CD8-positive, alpha-beta memory T cell (primary cell): ENCODE measurements at regions not wholly inside any gene's neighbourhood (a gene's known extent, or its start where the extent isn't known, plus 50 kb on each side); places are given as distances from the start of the nearest gene placed in this dataset.
A peak's percentile ranks its signal among the peaks of the same experiment; 100 is the strongest.
"Not testable (repeated sequence)": the region's sequence is repeated elsewhere in the genome, so short reads cannot be mapped to it uniquely, and the experiment has no call there.

Source experiments
- CTCF ChIA-PET: fragments of 350-600 bp; sonication (Branson Sonifier 250); formaldehyde crosslinking; loops from one replicate; lab custom pipeline; 2021; ENCODE audit warnings: antibody characterized with exemption; lab: Charles Lee
- POLR2A ChIA-PET: fragments of 350-600 bp; sonication (Branson Sonifier 250); formaldehyde crosslinking; loops from one replicate; lab custom pipeline; 2021; ENCODE audit warnings: antibody characterized with exemption; lab: Charles Lee
- DNase-seq, 5 donors: peaks; one replicate each; pipeline versions ENCODE4 v3.0.0 to v3.0.0-alpha.2; 2020 to 2022; ENCODE audit warnings: mixed read lengths in 1 of 5
- H3K27ac ChIP-seq: one replicate; pipeline ENCODE4 v1.7.0; 2013; ENCODE audit warnings: low read depth, mild to moderate bottlenecking, low read length, moderate library complexity
- H3K27me3 ChIP-seq: 2 replicates; pipeline ENCODE4 v1.7.0; 2013; ENCODE audit warnings: low read length, mild to moderate bottlenecking; ENCODE audit not compliant: insufficient read depth, poor library complexity, severe bottlenecking
- H3K36me3 ChIP-seq: 2 replicates; pipeline ENCODE4 v1.7.0; 2013; ENCODE audit warnings: mild to moderate bottlenecking, low read length, moderate library complexity; ENCODE audit not compliant: insufficient read depth
- H3K4me1 ChIP-seq: 2 replicates; pipeline ENCODE4 v1.7.0; 2013; ENCODE audit warnings: mild to moderate bottlenecking, low read length, moderate library complexity; ENCODE audit not compliant: insufficient read depth
- H3K4me3 ChIP-seq: 2 replicates; pipeline ENCODE4 v1.7.0; 2013; ENCODE audit warnings: mild to moderate bottlenecking, low read length
- H3K9me3 ChIP-seq: 2 replicates; pipeline ENCODE4 v1.7.0; 2013; ENCODE audit warnings: mild to moderate bottlenecking, low read length
- H3K27ac Mint-ChIP-seq, 8 donors: one replicate each; pipeline ENCODE4 v1.8.0; 2020 to 2021; ENCODE audit warnings: mixed read lengths in 8 of 8, mild to moderate bottlenecking in 6 of 8, inconsistent platforms in 3 of 8, moderate library complexity in 3 of 8
- H3K27me3 Mint-ChIP-seq, 2 donors: one replicate each; pipeline ENCODE4 v1.8.0; 2020 to 2021; ENCODE audit warnings: mixed read lengths in 2 of 2, mild to moderate bottlenecking in 1 of 2, moderate library complexity in 1 of 2
- H3K36me3 Mint-ChIP-seq, 3 donors: one replicate each; pipeline ENCODE4 v1.8.0; 2020 to 2021; ENCODE audit warnings: mixed read lengths in 3 of 3, inconsistent platforms in 1 of 3, mild to moderate bottlenecking in 1 of 3
- H3K4me1 Mint-ChIP-seq, 3 donors: one replicate each; pipeline ENCODE4 v1.8.0; 2020 to 2021; ENCODE audit warnings: mixed read lengths in 3 of 3, inconsistent platforms in 1 of 3, mild to moderate bottlenecking in 1 of 3
- H3K4me3 Mint-ChIP-seq, 7 donors: one replicate each; pipeline ENCODE4 v1.8.0; 2020 to 2021; ENCODE audit warnings: mixed read lengths in 7 of 7, mild to moderate bottlenecking in 6 of 7, moderate library complexity in 4 of 7, inconsistent platforms in 2 of 7
- H3K9me3 Mint-ChIP-seq, 5 donors: one replicate each; pipeline ENCODE4 v1.8.0; 2020 to 2022; ENCODE audit warnings: mixed read lengths in 5 of 5, mild to moderate bottlenecking in 3 of 5, moderate library complexity in 2 of 5, inconsistent platforms in 1 of 5

DNA sequence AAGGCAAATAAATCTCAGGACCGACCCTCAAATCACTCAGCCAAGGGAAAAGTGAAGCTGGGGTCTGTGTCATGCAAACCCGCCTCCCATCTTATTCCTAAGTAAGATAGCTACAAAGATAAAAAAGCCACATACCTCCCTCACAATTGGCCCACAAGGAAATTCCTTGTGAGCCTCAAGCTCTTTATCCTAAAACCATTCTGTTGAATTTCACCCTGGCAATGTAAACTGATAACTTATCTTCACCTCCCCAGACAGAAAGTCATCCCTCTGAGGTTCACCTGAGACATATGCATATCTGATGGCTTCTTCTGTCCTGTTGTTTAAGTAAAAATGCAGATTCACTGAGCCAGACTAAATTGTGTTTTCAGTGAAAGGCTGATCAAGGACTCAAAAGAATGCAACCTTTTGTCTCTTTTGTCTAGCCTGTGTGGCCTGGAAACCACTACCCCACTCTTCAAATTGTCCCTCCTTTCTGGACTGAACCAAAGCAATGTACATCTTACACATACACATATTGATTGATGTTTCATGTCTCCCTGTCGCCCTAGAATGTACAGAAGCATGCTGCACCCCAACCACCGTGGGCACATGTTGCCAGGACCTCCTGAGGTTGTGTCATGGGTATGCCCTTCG, 91.3 kb downstream of the MFAP3L start:
- H3K4me1 Mint-ChIP-seq, result no peaks in the 10 kb centered on the region
- peaks cover 0 to 6% (median 0%) of the 10 kb centered on the region in 3 donors for H3K36me3 Mint-ChIP-seq
- Histone ChIP-seq H3K27ac (no peak overlapping the region), H3K27me3 (no peaks in the 10 kb centered on the region), H3K36me3 (no peaks in the 10 kb centered on the region), H3K9me3 (no peaks in the 10 kb centered on the region), H3K4me3 (no peak overlapping the region), H3K4me1 (no peaks in the 10 kb centered on the region)
- H3K9me3 Mint-ChIP-seq, result peaks cover 0 to 5% (median 0%) of the 10 kb centered on the region in 5 donors
- CTCF ChIA-PET, result no interaction called here
- no peak overlapping the region for H3K4me3 Mint-ChIP-seq
- H3K27me3 Mint-ChIP-seq, result peaks cover 0 to 9% of the 10 kb centered on the region in 2 donors
- H3K27ac Mint-ChIP-seq, result no peak overlapping the region
- POLR2A ChIA-PET, result no interaction called here
- no peak for DNase-seq

DNA sequence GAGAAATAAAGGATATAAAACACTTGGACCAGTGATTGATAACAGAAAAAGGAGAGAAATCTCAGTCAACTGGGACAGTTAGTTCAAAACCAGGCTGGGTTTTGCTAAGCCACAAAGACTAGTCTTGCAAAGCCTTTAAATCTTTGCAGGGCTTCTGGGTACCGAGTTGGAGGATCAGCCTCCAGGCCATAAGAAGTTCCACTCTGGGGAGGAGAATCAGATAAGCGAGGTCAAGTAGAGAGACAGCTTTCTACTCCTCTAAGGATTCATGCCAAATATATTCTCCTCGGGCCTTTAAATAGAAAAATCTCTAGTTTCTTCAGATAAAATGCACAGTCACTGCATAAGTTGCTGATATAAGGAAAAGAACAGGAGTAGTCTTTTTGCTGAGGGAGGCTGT, 92.7 kb downstream of the MFAP3L start:
- DNase-seq, result no peak
- Histone ChIP-seq H3K4me1 (no peaks in the 10 kb centered on the region), H3K36me3 (no peaks in the 10 kb centered on the region), H3K27me3 (no peaks in the 10 kb centered on the region), H3K4me3 (no peak overlapping the region), H3K9me3 (no peaks in the 10 kb centered on the region), H3K27ac (no peak overlapping the region)
- Mint-ChIP-seq H3K4me3 (no peak overlapping the region), H3K27me3 (peaks cover 0 to 14% of the 10 kb centered on the region in 2 donors), H3K36me3 (peaks cover 0 to 6% (median 0%) of the 10 kb centered on the region in 3 donors), H3K4me1 (no peaks in the 10 kb centered on the region), H3K27ac (no peak overlapping the region), H3K9me3 (peaks cover 0 to 5% (median 0%) of the 10 kb centered on the region in 5 donors)
- POLR2A ChIA-PET, result no interaction called here
- CTCF ChIA-PET, result no interaction called here

DNA sequence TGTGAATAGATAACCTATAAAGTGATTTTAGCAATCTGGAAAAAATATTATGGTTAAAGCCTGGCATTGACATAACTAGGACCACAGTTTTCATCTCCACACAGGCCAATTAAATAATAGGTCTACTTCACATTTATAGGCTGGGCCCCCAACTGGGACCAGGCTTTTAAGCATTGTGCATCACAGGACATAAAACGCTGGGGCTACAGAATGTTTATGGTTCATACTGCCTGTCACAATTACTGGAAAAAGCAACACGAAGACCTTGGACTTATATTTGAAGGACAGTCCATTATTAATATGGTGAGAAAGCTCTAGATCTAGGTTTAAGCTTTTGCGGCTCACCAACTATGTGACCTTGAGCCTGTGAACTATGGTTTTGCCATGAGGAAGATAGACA, 94.2 kb downstream of the MFAP3L start:
- Mint-ChIP-seq H3K27me3 (peaks cover 0 to 17% of the 10 kb centered on the region in 2 donors), H3K9me3 (peaks cover 0 to 5% (median 0%) of the 10 kb centered on the region in 5 donors), H3K4me1 (no peaks in the 10 kb centered on the region), H3K36me3 (peaks cover 0 to 6% (median 0%) of the 10 kb centered on the region in 3 donors), H3K4me3 (no peak overlapping the region), H3K27ac (no peak overlapping the region)
- Histone ChIP-seq H3K9me3 (no peaks in the 10 kb centered on the region), H3K4me3 (no peak overlapping the region), H3K36me3 (no peaks in the 10 kb centered on the region), H3K4me1 (no peaks in the 10 kb centered on the region), H3K27me3 (no peaks in the 10 kb centered on the region), H3K27ac (no peak overlapping the region)
- ChIA-PET POLR2A (no interaction called here), CTCF (no interaction called here)
- no peak for DNase-seq

DNA sequence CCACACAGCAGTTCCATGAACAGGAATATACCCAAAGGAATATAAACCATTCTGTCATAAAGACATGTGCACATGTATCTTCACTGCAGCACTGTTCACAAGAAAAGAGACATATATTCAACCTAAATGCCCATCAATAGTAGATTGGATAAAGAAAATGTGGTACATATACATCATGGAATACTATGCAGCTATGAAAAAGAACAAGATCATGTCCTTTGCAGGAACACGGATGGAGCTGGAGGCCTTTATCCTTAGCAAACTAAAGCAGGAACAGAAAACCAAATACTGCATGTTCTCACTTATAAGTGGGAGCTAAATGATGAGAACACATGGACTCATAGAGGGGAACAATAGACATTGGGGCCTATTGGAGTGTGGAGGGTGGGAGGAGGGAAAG, 95.4 kb downstream of the MFAP3L start:
- H3K4me3 Mint-ChIP-seq, H3K9me3 ChIP-seq, CTCF ChIA-PET, H3K36me3 Mint-ChIP-seq, H3K27me3 ChIP-seq, DNase-seq, H3K9me3 Mint-ChIP-seq, H3K36me3 ChIP-seq, H3K4me1 ChIP-seq, H3K4me1 Mint-ChIP-seq, H3K27ac ChIP-seq, POLR2A ChIA-PET, H3K4me3 ChIP-seq, H3K27ac Mint-ChIP-seq: not testable (repeated sequence)
- H3K27me3 Mint-ChIP-seq, result peaks cover 2 to 17% of the 10 kb centered on the region in 2 donors

DNA sequence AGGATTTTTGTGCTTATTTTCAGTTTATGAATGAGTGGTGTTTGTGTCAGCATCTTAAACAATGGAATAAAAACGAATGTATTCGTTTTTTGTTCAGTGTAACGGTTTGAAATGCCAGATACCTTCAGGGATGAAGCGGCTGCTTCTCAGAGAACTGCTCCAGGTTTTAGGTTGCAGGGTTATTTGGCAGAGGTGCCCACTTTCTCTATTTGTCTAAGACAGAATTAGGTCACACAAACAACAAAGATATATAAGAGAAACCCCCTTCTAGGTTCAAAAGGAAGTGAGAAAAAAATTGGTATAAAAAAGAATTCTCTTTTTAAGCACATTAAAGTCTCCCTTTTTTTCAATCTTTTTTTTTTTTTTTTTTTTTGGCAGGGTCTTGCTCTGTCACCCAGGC, 98.9 kb downstream of the MFAP3L start:
- Histone ChIP-seq H3K4me1 (no peaks in the 10 kb centered on the region), H3K27ac (no peak overlapping the region), H3K9me3 (no peaks in the 10 kb centered on the region), H3K27me3 (no peaks in the 10 kb centered on the region), H3K36me3 (no peaks in the 10 kb centered on the region), H3K4me3 (no peak overlapping the region)
- H3K4me3 Mint-ChIP-seq, result no peak overlapping the region
- H3K27me3 Mint-ChIP-seq, result peaks cover 2 to 20% of the 10 kb centered on the region in 2 donors
- DNase-seq, result no peak
- H3K9me3 Mint-ChIP-seq, result peaks cover 0 to 5% (median 0%) of the 10 kb centered on the region in 5 donors
- H3K27ac Mint-ChIP-seq, result no peak overlapping the region
- no peaks in the 10 kb centered on the region for H3K4me1 Mint-ChIP-seq
- peaks cover 0 to 6% (median 0%) of the 10 kb centered on the region in 3 donors for H3K36me3 Mint-ChIP-seq
- POLR2A ChIA-PET, result no interaction called here
- CTCF ChIA-PET, result no interaction called here

DNA sequence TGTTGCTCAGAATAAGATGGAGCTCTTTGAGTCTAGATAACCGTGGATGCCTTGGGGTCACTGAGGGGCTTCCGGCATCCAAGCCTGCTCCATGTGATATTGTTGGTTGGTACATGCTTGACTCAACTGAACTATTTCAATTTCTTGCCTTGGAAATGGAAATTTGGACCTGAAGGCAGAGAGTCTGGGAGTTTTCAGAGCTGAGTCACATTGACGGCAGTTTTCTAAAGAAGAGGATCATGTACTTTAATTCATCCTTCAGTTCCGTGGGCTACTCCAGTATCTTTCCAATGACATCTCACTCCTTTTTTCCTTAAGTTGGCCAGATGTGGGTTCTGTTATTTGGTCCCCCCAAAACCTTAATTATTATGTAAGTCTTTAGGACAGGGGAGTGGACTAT, 100.5 kb downstream of the MFAP3L start:
- Histone ChIP-seq H3K4me3 (no peak overlapping the region), H3K9me3 (no peaks in the 10 kb centered on the region), H3K27ac (no peak overlapping the region), H3K27me3 (no peaks in the 10 kb centered on the region), H3K4me1 (no peaks in the 10 kb centered on the region), H3K36me3 (no peaks in the 10 kb centered on the region)
- no peak overlapping the region for H3K4me3 Mint-ChIP-seq
- peaks cover 0 to 4% (median 0%) of the 10 kb centered on the region in 3 donors for H3K36me3 Mint-ChIP-seq
- no peak for DNase-seq
- peaks cover 4 to 12% of the 10 kb centered on the region in 2 donors for H3K27me3 Mint-ChIP-seq
- H3K9me3 Mint-ChIP-seq, result peaks cover 0 to 3% (median 0%) of the 10 kb centered on the region in 5 donors
- H3K4me1 Mint-ChIP-seq, result no peaks in the 10 kb centered on the region
- ChIA-PET CTCF (no interaction called here), POLR2A (no interaction called here)
- no peak overlapping the region for H3K27ac Mint-ChIP-seq

- H3K27ac ChIP-seq, result no peak overlapping the region
- H3K9me3 ChIP-seq, result no peaks in the 10 kb centered on the region
- no peaks in the 10 kb centered on the region for H3K9me3 Mint-ChIP-seq
- H3K4me1 Mint-ChIP-seq, result no peaks in the 10 kb centered on the region
- no peaks in the 10 kb centered on the region for H3K36me3 ChIP-seq
- CTCF ChIA-PET, result interaction anchor here (0.7 kb wide), 1 partner anchor 1701 kb away, joined by 3 read pairs; no protein-coding TSS in a partner anchor
- H3K4me1 ChIP-seq, result no peaks in the 10 kb centered on the region
- DNase-seq, result no peak
- no peak overlapping the region for H3K4me3 ChIP-seq
- no peaks in the 10 kb centered on the region for H3K27me3 ChIP-seq
- POLR2A ChIA-PET, result interaction anchor here (0.6 kb wide), 1 partner anchor 131 kb away, joined by 3 read pairs; no protein-coding TSS in a partner anchor
- H3K4me3 Mint-ChIP-seq, result no peak overlapping the region
- peaks cover 3 to 4% of the 10 kb centered on the region in 2 donors for H3K27me3 Mint-ChIP-seq
- H3K36me3 Mint-ChIP-seq, result no peaks in the 10 kb centered on the region
- no peak overlapping the region for H3K27ac Mint-ChIP-seq
These were observed 103.4 kb downstream of the MFAP3L start for GRCh38 chr4:169922632-169923276.

DNA sequence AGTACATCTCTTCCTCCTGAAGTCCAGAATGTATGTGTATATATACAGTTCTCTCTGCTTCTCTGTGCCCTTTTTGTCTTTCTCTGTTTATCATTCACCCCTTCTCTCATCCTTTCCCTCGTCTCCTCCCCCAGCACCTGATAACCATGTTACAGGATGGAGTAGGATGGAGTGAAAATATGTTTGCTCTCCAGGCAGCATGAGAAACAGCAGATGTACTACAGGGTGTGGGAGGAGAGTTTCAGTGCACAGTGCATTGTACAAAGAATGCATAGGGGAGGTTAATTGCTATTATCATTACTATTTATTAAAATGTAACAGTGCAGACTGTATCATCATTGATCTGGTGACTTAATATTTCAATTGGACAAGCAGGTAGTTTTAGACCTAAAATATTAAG, 104.5 kb downstream of the MFAP3L start:
- DNase-seq, result no peak
- peaks cover 2 to 5% of the 10 kb centered on the region in 2 donors for H3K27me3 Mint-ChIP-seq
- Histone ChIP-seq H3K4me1 (no peaks in the 10 kb centered on the region), H3K9me3 (no peaks in the 10 kb centered on the region), H3K4me3 (no peak overlapping the region), H3K27ac (no peak overlapping the region), H3K36me3 (no peaks in the 10 kb centered on the region), H3K27me3 (no peaks in the 10 kb centered on the region)
- H3K4me3 Mint-ChIP-seq, result no peak overlapping the region
- H3K4me1 Mint-ChIP-seq, result no peaks in the 10 kb centered on the region
- peak overlapping the region in 1 of 8 donors; percentile 11 for H3K27ac Mint-ChIP-seq
- H3K36me3 Mint-ChIP-seq, result no peaks in the 10 kb centered on the region
- POLR2A ChIA-PET, result no interaction called here
- CTCF ChIA-PET, result no interaction called here
- H3K9me3 Mint-ChIP-seq, result peaks cover 0 to 8% (median 2%) of the 10 kb centered on the region in 5 donors
